ENCODE measurements at regions not wholly inside any gene's neighbourhood (a gene's known extent, or its start where the extent isn't known, plus 50 kb on each side); places are given as distances from the start of the nearest gene placed in this dataset.

DNA sequence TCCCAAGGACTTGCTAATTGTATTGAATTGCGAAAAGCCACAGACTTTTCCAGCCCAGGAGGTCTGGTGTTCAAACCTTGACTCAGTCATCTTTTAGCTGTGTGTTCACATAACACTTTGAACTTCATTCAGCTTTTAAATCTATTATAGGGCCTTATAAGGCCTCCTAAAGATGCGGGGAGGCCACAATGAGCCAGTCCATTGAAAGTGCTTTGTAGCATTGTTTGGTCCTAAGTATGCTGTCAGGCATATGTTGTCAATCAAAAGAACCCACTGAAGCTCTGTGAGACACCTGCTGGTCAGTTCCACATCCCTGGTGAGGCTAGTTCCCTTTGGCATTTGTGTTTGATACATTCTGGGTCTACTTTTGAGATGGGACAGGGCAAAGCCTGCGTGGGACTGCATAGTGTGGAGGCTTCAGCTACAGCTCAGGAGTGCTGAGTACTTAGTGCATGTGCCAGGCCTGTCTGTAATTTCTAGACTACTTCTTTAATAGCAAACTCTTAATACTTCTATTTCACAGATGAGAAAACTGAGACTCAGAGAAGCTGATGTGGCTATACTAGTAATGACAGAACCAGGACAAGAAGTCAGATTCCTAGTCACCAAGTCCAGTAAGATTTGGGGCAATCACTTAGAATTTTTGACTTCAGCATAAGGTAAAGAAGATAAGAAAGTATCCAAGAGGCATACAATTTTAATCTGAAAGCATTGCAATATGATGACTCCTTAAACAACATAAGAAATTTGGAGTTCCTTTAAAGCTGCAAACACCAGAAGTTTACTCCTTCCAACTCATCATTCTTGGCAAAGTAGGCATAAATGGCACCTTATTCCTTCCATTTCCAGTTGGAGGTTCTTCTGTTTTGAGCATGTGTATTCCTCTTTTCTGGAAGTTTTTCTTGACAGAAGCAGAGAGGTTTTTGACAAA lies 213.0 kb downstream of the PDCD6IP start:
- H3K4me3 ChIP-seq (ENCODE audit: low read depth, low read length), result peak overlapping the region; percentile 38
- no peaks in the 10 kb centered on the region for H3K27me3 ChIP-seq (ENCODE audit: insufficient read depth, low read length)
- H3K27ac ChIP-seq (ENCODE audit: low read depth, low read length), result peak overlapping the region; percentile 73
- no peaks in the 10 kb centered on the region for H3K79me2 ChIP-seq (ENCODE audit: control insufficient read depth, insufficient read depth, low read length, unreplicated experiment)
- H2AFZ ChIP-seq (ENCODE audit: low read length, unreplicated experiment), result no peak overlapping the region
- H3K4me1 ChIP-seq (ENCODE audit: control insufficient read depth, insufficient read depth, low read length, unreplicated experiment), result peaks cover 68% of the 10 kb centered on the region
- no peaks in the 10 kb centered on the region for H3K36me3 ChIP-seq (ENCODE audit: insufficient read depth, low read length)

DNA sequence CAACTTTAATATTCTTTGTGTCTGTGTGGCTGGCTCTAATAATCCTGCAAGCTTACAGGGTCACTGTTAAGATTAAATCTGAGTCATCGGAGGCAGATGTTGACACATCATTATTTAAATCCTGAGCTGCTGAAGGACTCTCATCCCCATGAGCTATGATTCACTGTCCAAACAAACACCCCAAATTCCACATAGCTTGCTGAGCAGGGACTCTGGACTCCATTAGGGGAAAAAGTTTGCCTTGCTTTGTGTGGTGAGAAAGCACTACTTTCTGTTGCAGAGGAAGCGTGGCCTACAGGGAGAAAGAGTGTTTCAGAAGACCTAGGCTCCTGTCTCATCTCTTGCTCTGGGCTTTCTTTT lies 213.7 kb downstream of the PDCD6IP start:
- Histone ChIP-seq H3K27me3 (ENCODE audit: insufficient read depth, low read length) (no peaks in the 10 kb centered on the region), H3K27ac (ENCODE audit: low read depth, low read length) (peak overlapping the region; percentile 73), H3K4me1 (ENCODE audit: control insufficient read depth, insufficient read depth, low read length, unreplicated experiment) (peaks cover 63% of the 10 kb centered on the region), H3K79me2 (ENCODE audit: control insufficient read depth, insufficient read depth, low read length, unreplicated experiment) (no peaks in the 10 kb centered on the region), H3K36me3 (ENCODE audit: insufficient read depth, low read length) (no peaks in the 10 kb centered on the region), H2AFZ (ENCODE audit: low read length, unreplicated experiment) (no peak overlapping the region), H3K4me3 (ENCODE audit: low read depth, low read length) (peak overlapping the region; percentile 38)

DNA sequence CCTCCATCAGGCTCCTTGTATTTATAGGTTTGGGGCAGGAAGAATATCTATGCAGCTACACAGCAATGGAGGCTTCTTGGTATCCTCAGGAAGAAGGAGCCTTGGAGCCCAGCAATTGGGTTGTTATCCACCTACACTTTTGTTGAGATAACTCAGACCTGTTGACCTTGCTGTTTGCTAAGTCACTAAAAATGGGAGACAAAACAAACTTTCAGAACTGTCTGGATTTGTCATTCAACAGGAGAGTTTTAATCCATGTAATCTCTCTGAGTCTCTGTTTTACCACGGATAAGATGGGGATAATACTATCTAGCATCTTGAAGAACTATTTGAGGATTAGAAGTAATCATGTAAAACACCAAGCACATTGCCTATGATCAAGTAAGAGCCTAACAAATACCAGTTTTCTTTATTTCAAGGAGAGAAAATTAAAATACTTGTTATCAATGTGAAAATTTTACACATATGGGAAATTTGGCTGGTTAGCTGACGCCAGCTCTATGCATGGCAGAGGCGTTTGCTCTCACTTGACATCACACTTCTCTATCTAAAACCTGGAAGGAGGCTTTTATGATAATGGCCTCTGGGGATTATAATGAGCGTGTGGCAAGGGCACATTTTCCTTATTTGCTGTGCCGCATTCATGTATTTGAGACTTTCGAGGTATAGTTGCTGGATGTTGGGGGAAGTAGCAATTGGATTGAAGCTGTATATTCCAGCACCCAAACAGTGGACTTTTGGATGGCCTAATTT lies 215.6 kb downstream of the PDCD6IP start:
- Histone ChIP-seq H3K4me1 (ENCODE audit: control insufficient read depth, insufficient read depth, low read length, unreplicated experiment) (peaks cover 46% of the 10 kb centered on the region), H3K27me3 (ENCODE audit: insufficient read depth, low read length) (no peaks in the 10 kb centered on the region; the same call in 1 of the 2 replicates), H3K27ac (ENCODE audit: low read depth, low read length) (no peak overlapping the region)

DNA sequence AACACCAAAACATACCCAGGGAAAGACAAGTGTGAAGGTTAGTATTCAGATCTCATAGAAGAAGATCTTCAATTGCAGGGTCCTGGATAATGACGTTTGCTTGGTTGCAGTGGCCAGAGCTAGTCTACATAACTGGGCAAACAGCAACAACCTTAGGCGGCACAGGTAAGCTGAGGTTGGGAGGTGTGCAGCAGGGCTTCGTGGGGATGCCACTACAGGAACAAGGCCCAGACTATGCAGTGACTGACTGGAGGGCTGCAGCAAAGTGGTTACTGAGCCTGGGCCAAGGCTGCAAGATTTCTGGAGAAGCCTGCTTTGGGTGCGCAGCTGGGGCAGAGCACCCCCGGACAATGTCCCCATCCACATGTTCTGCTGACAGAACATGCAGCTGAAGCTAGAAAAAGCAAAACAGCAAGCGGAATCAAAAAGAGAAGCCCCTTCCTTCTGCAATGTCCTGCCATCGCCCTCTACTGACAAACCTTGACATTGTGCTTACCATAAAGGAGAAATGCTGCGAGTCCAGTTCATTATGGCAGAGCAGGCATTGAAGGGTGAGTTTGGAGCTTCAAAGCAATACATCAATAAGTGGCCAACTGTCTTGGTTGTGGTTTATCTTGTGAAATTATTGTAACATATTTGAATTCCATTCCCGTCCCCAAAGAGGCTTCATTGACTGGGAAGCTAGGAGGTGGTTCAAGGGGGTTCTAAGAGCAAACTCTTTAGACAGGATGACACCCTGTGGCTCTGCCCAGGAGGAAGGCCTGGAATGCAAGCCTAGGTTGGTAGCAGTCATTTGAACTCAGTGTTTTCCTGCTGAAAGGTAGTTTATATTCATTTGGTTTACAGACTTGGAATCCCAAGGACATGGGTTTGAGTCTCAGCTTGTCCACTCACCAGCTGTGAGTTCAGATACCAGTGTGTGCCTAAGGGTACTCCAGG lies 217.0 kb downstream of the PDCD6IP start:
- Histone ChIP-seq H3K36me3 (ENCODE audit: insufficient read depth, low read length) (no peaks in the 10 kb centered on the region), H3K79me2 (ENCODE audit: control insufficient read depth, insufficient read depth, low read length, unreplicated experiment) (no peaks in the 10 kb centered on the region)

More for the DNA sequence above, 215.6 kb downstream of the PDCD6IP start:
- H3K36me3 ChIP-seq (ENCODE audit: insufficient read depth, low read length), result no peaks in the 10 kb centered on the region
- H3K79me2 ChIP-seq (ENCODE audit: control insufficient read depth, insufficient read depth, low read length, unreplicated experiment), result no peaks in the 10 kb centered on the region
- H3K4me3 ChIP-seq (ENCODE audit: low read depth, low read length), result no peak overlapping the region
- no peak overlapping the region for H2AFZ ChIP-seq (ENCODE audit: low read length, unreplicated experiment)

DNA sequence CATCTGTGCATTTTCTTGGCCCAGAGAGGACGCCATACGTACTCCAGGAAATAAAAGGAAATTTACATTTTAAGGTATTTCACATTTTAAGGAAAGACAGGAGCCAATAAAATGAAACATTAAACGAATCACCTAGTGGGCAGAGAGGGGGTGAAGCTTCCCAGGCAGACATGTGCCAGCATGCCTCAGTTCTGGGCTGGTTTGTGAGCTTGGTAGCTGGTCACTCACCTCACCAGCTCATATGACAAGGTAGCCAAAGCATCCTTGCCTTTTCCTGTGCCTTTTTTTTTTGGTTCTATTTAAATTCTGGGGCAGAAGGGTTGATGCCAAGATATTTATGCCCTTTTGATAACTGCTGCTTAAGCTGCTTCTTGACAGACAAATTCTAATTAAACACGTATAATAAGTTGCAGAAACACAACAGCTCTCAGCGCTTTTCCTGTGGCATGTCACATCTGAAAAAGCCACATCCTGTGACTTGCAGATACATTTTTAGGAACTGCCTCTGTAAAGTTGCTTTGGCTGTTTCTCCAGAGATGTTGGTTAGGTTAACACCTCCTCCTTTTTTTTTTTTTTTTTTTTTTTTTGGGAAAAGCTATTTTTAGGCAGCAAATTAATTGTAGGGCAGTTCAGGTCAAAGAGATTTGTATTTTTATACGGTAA lies 218.6 kb downstream of the PDCD6IP start:
- H2AFZ ChIP-seq (ENCODE audit: low read length, unreplicated experiment), result no peak overlapping the region
- peaks cover 20% of the 10 kb centered on the region for H3K4me1 ChIP-seq (ENCODE audit: control insufficient read depth, insufficient read depth, low read length, unreplicated experiment)

More for the DNA sequence above, 217.0 kb downstream of the PDCD6IP start:
- Histone ChIP-seq H3K4me3 (ENCODE audit: low read depth, low read length) (no peak overlapping the region), H3K27ac (ENCODE audit: low read depth, low read length) (no peak overlapping the region), H2AFZ (ENCODE audit: low read length, unreplicated experiment) (no peak overlapping the region), H3K4me1 (ENCODE audit: control insufficient read depth, insufficient read depth, low read length, unreplicated experiment) (peaks cover 34% of the 10 kb centered on the region), H3K27me3 (ENCODE audit: insufficient read depth, low read length) (no peaks in the 10 kb centered on the region; the same call in 1 of the 2 replicates)

DNA sequence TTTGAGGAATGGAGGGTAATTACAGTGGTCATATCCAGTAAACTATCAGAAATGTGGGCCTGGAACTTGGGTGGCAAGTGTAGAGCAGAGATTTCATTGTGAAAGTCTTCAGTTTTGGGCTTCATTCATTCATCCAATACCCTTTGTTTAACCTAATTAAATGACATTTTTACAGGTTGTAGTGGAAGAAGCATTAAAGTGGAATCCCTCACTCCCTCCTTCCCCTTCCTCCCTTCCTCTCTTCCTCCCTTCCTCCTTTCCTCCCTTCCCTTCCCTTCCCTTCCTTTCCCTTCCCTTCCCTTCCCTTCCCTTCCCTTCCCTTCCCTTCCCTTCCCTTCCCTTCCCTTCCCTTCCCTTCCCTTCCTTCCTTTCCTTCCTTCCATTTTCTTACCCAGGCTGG lies 219.3 kb downstream of the PDCD6IP start:
- H3K4me1 ChIP-seq (ENCODE audit: control insufficient read depth, insufficient read depth, low read length, unreplicated experiment), result peaks cover 14% of the 10 kb centered on the region
- H3K27me3 ChIP-seq (ENCODE audit: insufficient read depth, low read length), result no peaks in the 10 kb centered on the region; the same call in 1 of the 2 replicates
- H3K27ac ChIP-seq (ENCODE audit: low read depth, low read length), result no peak overlapping the region
- H2AFZ ChIP-seq (ENCODE audit: low read length, unreplicated experiment), result no peak overlapping the region
- H3K79me2 ChIP-seq (ENCODE audit: control insufficient read depth, insufficient read depth, low read length, unreplicated experiment), result no peaks in the 10 kb centered on the region
- no peaks in the 10 kb centered on the region for H3K36me3 ChIP-seq (ENCODE audit: insufficient read depth, low read length)
- H3K4me3 ChIP-seq (ENCODE audit: low read depth, low read length), result no peak overlapping the region

More for the DNA sequence above, 218.6 kb downstream of the PDCD6IP start:
- H3K27ac ChIP-seq (ENCODE audit: low read depth, low read length), result no peak overlapping the region
- no peaks in the 10 kb centered on the region for H3K79me2 ChIP-seq (ENCODE audit: control insufficient read depth, insufficient read depth, low read length, unreplicated experiment)
- no peaks in the 10 kb centered on the region; the same call in 1 of the 2 replicates for H3K27me3 ChIP-seq (ENCODE audit: insufficient read depth, low read length)
- no peak overlapping the region for H3K4me3 ChIP-seq (ENCODE audit: low read depth, low read length)
- no peaks in the 10 kb centered on the region for H3K36me3 ChIP-seq (ENCODE audit: insufficient read depth, low read length)

DNA sequence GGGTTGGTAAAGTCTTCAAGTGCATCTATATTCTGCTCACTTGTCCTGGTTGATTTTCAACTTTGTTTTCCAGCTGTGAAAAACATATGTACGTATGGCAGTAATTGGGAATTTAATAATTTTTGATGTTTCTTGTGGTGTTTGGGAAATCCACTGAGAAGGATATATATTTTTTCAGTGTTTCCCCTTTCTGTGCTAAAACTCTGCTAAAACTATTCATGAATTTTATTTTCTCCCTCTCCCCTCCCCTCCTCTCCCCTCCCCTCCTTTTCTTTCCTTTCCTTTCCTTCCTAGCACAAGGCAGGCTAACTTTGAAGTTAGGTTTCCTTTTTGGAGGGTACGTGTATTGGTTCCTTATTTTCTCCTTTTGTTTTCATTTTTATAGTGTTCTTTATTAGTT lies 220.7 kb downstream of the PDCD6IP start:
- Histone ChIP-seq H3K27me3 (ENCODE audit: insufficient read depth, low read length) (no peaks in the 10 kb centered on the region; the same call in 1 of the 2 replicates), H3K4me1 (ENCODE audit: control insufficient read depth, insufficient read depth, low read length, unreplicated experiment) (peaks cover under 1% of the 10 kb centered on the region), H3K4me3 (ENCODE audit: low read depth, low read length) (no peak overlapping the region), H2AFZ (ENCODE audit: low read length, unreplicated experiment) (no peak overlapping the region), H3K27ac (ENCODE audit: low read depth, low read length) (no peak overlapping the region), H3K36me3 (ENCODE audit: insufficient read depth, low read length) (no peaks in the 10 kb centered on the region), H3K79me2 (ENCODE audit: control insufficient read depth, insufficient read depth, low read length, unreplicated experiment) (no peaks in the 10 kb centered on the region)

DNA sequence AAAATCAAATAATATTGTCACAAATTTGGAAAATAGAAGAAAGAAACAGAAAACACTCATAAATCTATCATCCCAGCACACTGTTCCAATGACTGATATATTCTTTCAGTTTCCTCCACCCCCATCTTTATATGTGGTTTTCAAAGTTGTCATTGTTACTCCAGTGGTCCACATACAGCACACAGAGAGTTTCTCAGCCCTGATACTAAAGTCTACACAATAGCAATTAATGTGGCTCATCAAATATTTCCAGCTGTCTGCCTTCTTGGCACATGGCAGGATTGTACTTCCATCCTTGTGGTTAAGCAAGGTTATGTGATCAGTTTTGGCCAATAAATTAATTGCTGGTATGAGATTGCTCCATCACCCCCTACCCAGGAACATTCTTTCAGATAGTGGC lies 221.7 kb downstream of the PDCD6IP start:
- Histone ChIP-seq H3K4me1 (ENCODE audit: control insufficient read depth, insufficient read depth, low read length, unreplicated experiment) (no peaks in the 10 kb centered on the region), H2AFZ (ENCODE audit: low read length, unreplicated experiment) (no peak overlapping the region), H3K36me3 (ENCODE audit: insufficient read depth, low read length) (no peaks in the 10 kb centered on the region), H3K27me3 (ENCODE audit: insufficient read depth, low read length) (no peaks in the 10 kb centered on the region; the same call in 1 of the 2 replicates), H3K4me3 (ENCODE audit: low read depth, low read length) (no peak overlapping the region), H3K79me2 (ENCODE audit: control insufficient read depth, insufficient read depth, low read length, unreplicated experiment) (no peaks in the 10 kb centered on the region), H3K27ac (ENCODE audit: low read depth, low read length) (no peak overlapping the region)

DNA sequence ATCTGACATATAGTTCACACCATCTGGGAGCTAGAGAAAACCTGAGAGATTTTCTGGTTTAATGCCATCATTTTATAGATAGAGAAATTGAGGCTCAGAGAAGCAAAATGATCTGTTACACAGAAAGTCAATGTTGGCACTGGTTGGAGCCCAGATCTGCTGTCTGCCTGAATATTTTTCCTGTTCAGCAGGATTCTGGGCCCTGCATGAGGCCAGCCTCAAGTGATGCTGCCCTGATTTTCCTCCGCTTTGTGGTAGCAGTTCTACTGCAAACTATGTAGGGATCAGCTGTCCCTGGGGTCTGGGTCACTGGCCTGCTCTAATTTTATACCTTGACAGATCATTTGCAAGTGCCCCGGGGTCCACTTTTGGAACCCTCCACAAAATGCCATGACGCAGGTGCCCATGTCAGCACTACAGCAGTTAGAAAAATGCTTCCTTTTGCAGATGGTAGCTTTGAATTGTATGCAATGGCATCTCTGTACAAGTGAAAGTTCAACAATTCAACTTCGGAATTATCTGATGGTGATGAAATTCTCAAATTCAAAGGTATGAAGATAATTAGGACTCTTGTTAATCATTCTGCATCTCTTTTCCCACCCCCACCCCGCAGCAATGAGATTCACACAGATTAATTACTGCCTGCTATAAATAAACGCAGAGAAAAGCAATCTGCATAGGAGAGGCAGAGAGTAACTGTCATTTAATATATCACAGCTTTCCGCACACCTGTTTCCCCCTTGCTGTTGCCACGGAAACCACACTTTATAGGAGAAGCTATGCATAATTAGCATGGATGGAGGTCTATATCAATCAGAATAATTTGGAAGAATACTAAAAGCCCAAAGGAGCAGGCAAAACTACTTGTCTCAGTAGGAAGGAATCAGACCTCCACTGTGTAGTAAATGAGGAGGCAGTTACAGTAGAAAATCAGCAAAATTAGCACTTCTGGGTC lies 222.6 kb downstream of the PDCD6IP start:
- Histone ChIP-seq H3K79me2 (ENCODE audit: control insufficient read depth, insufficient read depth, low read length, unreplicated experiment) (no peaks in the 10 kb centered on the region), H3K27me3 (ENCODE audit: insufficient read depth, low read length) (no peaks in the 10 kb centered on the region; the same call in 1 of the 2 replicates), H3K27ac (ENCODE audit: low read depth, low read length) (no peak overlapping the region), H3K36me3 (ENCODE audit: insufficient read depth, low read length) (no peaks in the 10 kb centered on the region), H3K4me1 (ENCODE audit: control insufficient read depth, insufficient read depth, low read length, unreplicated experiment) (no peaks in the 10 kb centered on the region), H2AFZ (ENCODE audit: low read length, unreplicated experiment) (no peak overlapping the region), H3K4me3 (ENCODE audit: low read depth, low read length) (no peak overlapping the region)
